NCI-H524 treated with DMSO at 0.1 percent for 48 hours (cell line): ENCODE measurements at regions not wholly inside any gene's neighbourhood (a gene's known extent, or its start where the extent isn't known, plus 50 kb on each side); places are given as distances from the start of the nearest gene placed in this dataset.
"Not testable (repeated sequence)": the region's sequence is repeated elsewhere in the genome, so short reads cannot be mapped to it uniquely, and the experiment has no call there.

Experiments used
- DNase-seq: peaks from one replicate; lab custom pipeline; 2025; lab: John Stamatoyannopoulos, UW

DNA sequence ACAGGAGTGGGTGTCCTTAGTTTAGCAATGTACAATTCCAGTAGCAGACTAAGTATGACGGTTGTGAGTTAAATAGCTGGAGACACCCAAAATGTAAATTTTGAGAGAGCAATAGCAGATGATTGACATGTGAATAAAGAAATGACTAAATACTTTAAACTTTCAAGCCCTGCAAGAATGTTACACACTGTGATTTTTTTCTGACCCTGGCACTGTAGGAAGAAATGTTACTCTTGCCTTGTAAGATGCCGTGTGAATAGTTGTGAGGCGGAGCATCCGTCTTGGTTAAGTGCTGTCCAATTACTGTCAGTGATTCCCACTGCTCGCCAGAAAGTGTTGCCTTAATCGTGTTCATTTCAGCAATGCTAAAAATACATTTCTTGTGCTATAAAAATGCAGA lies 1248.1 kb downstream of the RAPGEF2 start:
- no peak for DNase-seq

DNA sequence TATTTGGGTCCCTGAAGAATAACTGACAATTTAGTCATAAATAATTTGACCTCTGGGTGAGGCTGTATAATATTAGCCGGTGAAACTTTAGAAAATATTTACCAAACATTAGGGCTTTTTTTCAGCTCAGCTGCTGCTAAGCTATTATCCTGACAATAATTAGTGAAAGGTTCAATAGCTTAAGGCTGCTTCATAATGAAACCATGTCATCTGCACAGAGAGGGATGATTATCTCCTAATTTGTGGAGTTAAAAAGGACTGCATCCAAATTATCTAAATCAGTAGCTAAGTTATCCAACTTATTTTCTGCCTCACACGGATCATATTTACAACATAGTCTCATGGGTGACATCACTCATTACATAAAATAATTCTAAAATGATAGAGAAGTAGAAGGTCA lies 1249.8 kb downstream of the RAPGEF2 start:
- no peak for DNase-seq

DNA sequence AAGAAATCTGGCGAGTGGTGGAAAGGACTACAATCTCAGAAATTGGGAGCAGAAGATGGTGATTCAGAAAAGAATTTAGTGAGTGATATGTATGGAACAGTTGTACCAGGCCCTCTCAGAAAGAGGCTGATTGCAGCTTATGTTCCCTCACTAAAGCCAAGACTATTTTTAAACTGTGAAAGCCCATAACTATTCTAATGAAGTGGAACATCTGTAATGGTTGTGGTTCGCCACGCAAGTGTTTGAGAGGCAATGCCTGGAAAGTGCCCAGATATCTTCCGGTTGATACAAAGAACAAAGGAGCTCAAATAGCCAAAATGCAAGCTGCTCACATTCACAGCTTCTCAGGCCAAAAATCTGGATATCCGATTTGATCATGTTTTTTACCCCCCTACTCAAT lies 1250.7 kb downstream of the RAPGEF2 start:
- no peak for DNase-seq

DNA sequence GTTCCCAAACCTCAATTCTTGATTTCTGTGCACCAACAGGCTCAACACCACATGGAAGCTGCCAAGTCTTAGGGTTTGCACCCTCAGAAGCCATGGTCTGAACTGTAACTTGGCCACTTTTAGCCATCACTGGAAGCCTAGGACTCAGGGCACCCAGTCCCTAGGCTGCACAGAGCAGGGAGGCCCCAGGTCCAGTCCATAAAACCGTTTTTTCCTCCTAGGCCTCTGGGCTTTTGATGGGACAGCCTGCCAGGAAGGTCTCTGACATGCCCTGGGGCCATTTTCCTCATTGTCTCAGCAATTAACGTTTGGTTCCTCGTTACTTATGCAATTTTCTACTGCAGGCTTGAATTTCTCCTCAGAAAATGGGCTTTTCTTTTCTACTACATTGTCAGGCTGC lies 1259.6 kb downstream of the RAPGEF2 start:
- no peak for DNase-seq

DNA sequence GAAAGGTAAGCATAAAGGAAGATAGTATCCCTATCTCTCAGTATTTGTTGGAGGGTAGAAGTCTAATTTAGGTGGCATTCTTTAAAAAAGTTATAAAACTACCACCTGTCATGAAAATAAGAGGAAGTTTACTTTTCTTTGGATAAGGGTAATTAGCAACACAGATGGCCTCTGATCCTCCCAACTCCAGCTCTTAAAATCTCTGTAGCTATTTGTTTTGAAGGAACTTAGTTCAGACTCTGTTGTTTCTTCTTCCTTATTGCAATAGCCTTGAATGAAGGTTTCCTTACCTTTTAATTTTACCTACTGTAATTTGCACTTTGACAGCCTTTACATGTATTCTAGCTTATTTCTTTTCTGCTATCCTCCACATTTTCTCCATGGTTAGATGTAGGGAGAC lies 1261.3 kb downstream of the RAPGEF2 start:
- DNase-seq: no peak

DNA sequence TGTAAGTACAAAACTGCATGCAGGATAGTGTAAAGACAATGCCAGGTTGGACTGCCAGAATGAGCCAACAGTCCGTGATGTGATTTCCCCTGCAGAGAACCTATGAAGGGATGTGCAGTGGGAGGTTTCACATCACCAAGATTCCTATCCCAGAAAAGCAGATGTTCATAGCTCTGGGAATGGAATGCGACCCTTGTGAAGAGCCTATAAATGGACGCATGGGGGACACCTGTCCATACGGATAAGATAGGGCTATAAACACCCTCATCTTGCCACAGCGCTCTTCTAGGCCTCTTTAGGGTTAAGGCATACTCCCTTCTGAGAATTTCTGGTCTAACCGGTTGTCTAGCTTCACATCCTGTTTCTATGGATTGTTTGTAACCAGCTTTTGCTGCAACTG lies 1261.8 kb downstream of the RAPGEF2 start:
- not testable (repeated sequence) for DNase-seq

DNA sequence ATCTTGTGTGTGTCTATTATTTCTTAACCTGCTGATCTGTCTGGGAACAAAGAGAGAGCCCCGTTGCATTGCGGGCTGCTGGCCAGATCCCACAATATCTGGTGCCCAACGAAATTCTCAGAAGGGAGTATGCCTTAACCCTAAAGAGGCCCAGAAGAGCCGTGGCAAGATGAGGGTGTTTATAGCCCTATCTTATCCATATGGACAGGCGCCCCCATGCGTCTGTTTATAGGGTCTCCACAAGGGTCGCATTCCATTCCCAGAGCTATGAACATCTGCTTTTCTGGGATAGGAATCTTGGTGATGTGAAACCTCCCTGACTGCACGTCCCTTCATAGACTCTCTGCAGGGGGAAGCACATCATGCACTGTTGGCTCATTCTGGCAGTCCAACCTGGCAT lies 1262.5 kb downstream of the RAPGEF2 start:
- not testable (repeated sequence) for DNase-seq

DNA sequence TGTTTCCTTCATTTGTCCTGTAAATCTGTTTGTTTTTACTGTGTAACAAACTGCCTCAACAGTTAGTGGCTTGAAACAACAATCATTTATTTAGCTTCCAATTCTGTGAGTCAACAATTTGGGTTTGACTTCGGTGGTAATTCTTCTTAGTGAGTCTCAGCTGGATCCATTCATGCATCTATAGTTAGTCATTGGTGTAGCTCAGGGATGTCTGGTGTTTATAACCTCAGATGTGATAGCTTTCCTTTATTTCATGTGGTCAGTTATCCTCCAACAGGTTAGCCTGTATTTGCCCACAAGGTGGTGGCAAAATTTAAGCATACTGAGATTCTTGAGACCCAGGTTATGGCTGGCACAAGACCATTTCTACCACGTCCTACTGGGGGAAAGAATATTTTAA lies 1267.2 kb downstream of the RAPGEF2 start:
- no peak for DNase-seq

DNA sequence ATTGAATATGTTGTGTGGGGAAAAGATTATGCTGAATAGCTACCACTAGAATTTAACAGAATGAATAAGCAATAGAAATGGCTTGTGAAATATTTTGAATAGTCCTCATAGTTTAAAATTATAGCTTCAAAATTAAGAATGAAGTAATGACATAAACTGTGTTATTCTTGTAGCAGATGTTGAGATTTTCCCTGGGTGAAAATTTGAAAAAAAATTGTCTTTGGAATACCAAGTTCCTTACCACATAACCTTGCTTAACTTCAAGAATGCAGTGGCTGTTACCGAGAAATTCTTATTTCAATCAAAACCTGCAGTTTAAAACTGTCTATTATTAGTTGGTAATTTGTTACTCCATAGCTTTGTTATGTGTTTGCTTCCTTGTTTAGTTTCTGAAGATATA lies 1268.6 kb downstream of the RAPGEF2 start:
- DNase-seq: no peak

DNA sequence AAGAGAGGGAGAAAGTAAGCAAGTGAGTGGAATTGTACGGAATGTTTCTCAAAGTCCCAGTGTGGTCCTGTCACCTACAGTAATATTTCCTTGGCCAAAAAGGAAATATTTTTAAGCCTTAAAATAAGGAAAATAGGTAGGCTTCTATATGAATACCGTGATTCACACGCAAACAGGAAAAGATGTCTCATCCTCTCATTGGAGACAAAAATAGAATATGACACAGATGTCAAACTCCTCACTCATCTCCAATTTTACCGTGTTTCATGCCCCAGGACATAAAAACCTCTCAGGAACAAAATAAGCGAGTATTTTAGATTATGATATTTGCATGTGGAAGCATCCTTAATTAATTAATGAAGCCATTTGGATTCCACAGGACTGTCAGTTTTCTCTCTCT lies 1269.5 kb downstream of the RAPGEF2 start:
- no peak for DNase-seq

DNA sequence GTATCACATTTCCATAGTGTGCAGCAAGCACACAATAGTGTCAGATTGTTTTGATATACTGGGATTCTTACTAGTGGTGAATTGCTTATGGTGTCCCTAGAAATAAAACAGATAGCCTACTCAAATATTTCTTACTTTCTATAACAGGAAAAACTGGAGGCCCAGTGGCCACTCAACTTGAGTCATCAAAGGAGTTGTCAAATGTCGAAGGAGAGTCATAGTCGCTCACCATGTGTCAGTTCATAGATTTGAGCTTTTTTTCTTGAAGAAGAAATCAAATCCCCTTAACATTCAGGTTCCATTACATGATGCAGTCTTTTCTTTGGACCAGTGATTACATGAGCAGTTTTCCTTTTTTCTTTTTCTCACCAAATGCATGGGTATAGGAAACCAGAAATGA lies 1271.0 kb downstream of the RAPGEF2 start:
- no peak for DNase-seq

DNA sequence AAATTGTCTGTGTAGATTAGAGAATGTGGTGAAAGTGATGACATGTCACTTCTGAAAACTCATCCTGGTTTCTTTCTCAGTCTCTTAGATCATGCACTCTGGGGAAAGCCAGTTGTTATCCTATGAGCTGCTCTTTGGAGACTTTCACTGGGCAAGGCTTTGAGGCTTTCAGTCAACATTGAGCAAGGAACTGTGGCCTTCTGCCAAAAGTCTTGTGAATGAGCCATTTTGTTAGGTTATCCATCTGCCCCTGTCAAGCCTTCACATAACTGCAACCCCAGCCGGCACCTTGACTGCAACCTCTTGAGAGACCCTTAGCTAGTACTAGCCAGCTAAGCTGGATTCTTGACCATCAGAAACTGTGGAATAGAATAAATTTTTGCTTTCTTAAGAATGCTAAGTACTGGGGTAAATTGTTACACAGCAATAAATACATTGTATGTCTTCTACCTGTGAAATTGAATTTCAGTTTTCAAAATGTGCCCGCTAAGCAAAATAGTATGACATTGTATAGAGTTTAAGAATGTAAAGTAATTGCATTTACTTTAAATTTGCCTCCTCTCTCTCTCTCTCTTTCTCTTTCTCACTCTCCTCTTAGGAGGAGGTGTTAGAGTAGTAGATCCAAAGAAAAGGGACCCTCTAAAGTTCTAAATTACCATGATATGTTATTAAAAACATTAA lies 1273.0 kb downstream of the RAPGEF2 start:
- no peak for DNase-seq

DNA sequence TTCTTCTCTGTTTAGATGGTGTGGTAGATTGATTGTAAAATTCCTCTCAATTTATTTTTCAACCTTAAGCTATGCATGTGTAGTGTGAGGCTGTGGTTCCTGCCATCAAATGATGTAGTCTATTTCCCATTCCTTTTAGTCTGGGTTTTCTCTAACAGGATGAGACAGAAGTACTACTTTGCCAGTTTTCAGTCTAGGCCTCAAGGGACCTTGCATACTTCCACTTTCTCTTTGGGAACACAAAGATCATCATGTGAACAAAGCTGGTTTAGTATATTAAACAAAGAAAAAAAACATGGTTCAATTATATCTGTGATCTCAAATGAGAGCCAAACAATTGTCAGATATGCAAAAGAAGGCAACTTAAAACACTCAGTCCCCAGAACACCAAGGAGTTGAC lies 1284.0 kb downstream of the RAPGEF2 start:
- DNase-seq: no peak

DNA sequence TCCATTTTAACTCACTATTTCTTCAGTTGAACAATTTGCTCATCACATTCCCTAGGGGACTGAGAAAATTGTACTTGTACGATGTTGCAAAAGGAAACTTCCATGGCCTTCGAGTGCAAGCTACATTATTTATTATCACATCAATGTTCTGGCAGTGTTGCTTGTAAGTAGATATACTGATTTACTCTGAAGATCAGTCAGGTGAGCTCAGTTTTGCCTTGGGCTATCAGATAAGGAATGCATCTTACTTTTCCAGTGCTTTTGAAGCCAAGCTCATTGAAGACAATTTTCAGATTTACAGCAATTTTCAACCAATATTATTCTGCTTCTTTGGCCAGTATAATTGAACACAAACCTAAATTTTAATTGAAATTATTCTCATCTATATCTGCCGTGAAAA lies 1296.9 kb downstream of the RAPGEF2 start:
- DNase-seq: no peak

DNA sequence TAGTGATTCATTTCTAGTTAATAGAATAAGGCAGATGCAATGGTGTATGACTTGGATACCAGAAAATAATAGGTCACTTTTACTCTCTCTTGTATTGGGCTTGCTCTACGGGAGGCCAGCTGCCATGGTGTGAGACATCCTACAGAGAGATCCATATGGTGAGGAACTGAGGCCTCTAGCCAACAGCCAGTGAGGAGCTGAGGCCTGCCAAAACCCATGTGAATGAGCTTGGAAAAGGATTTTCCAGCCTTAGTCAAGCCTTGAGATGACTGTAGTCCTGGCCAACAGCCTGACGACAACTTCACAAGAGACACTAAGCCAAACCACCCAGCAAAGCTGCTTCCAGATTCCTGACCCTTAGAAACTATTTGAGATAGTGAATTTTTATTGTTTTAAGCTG lies 1300.2 kb downstream of the RAPGEF2 start:
- no peak for DNase-seq

DNA sequence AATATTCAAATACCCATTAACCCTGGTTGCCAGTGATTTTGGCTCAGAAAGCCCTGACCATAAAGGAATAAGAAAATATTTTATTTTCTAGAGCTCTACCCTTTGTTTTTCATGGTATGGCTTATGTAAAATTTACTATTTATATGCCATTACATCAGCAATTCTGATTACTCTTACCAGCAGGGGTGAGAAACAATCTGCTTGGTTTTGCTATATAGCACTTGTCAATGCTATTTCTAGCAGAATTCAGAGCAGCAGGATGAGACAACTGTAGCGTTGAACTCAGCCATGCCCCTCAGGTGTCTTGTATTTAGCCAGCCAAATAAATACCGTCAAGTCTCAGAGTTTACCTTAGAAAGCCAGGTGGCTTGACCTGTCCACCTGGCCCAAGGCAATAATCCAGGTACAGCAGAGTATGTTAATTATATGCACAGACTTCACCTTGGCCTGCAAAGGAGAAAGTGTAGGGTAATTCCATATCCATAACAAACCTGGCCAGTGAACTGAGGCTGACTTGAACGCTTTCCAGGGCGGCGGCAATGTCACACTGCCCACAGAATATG lies 1303.5 kb downstream of the RAPGEF2 start:
- no peak for DNase-seq

DNA sequence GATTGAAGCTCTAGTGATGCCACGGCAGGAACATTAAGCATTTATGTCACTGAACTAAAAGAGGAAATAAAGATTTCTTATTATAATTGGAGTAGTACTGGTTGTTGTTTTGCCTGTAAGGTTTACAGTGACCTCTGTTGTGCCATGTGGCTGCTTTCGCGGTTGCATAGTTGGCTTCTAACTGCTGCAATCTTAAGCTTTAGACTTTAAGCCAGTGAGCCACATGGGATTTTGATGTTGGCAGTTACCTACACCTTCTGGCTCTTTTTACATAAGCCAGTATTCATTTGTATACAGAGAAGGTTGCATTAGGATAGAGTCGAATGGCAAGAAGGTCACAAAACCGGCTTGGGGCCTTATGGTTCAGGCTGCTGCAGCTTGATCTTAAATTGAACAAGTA lies 1311.6 kb downstream of the RAPGEF2 start:
- no peak for DNase-seq

DNA sequence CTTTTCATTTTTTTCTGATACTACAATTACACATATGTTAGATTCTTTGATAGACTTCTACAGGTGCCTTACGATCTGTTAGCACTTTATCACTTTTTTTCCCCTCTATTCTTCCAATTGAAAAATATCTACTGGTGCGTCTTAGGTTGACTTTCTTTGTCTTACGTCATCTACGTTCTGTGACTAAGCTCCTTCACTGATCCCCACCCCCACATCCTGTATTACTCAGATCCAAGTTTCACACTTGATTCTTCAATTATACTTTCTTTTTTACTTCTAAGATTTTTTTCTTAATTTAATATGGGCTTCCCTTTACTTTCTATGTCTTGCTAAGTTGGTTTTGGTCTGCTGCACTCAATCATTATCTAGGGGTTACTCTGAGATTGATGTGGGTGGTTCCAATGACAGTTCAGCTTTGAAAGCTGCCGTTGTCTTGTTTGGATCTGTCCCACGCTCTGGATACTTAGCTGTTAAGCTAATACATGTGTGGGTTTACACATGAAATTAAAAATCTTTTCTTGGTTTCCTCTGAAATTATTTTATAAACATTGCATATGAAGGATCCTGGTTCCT lies 1321.1 kb downstream of the RAPGEF2 start:
- DNase-seq: no peak

DNA sequence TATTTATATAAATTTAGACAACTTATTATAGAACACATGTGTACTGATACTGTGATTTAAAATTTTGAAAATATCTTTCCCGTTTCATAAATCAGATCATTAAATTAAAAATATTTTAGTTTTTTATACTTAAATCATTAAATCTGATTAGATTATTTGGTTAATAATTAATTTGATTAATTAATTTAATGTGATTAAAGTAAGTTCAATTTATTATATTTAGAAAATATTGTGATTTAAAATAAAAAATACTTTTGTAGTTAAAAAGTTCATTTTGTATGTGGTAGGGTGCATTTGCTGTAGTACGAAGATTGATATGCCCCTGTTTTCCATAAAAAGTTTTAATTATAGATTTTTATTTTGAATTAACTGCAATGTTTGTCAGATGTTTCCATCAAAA lies 1323.4 kb downstream of the RAPGEF2 start:
- no peak for DNase-seq

DNA sequence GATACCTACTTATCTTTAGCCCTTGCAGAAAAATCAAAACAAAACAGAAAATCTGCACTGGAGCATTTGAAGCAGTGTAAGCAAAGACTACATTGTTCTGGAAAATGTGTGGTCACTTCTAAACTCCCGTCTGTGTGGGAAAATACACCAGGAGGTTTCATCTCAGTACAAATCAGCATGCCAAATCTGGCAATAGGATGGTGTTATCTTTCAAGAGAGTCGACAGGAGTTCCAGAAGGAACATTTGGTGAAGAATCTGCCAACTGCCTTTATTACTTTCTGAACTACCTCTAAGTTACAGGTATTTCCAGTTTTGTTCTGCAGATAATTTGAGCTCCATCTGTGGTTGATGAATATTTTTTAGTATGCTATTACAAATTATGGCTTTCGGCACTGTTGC lies 1348.0 kb downstream of the RAPGEF2 start:
- no peak for DNase-seq

DNA sequence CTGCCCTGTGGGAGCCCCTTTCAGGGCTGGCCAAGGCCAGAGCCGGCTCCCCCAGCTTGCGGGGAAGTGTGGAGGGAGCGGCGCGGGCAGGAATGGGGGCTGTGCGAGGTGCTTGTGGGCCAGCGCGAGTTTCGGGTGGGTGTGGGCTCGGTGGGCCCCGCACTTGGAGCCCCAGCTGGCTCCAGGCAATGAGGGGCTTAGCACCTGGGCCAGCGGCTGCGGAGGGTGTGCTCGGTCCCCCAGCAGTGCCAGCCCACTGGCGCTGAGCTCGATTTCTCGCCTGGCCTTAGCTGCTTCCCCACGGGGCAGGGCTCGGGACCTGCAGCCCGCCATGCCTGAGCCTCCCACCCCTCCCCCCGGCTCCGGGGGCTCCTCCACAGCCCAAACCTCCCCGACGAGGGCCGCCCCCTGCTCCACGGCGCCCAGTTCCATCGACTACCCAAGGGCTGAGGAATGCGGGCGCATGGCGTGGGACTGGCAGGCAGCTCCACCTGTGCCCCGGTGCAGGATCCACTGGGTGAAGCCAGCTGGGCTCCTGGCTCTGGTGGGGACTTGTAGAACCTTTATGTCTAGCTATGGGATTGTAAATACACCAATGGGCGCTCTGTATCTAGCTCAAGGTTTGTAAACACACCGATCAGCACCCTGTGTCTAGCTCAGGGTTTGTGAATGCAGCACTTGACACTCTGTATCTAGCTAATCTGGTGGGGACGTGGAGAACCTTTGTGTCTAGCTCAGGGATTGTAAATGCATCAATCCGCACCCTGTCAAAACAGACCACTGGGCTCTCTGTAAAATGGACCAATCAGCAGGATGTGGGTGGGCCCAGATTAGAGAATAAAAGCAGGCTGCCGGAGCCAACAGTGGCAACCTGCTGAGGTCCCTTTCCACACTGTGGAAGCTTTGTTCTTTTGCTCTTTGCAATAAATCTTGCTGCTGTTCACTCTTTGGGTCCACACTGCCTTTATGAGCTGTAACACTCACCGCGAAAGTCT lies 1379.1 kb downstream of the RAPGEF2 start:
- not testable (repeated sequence) for DNase-seq

DNA sequence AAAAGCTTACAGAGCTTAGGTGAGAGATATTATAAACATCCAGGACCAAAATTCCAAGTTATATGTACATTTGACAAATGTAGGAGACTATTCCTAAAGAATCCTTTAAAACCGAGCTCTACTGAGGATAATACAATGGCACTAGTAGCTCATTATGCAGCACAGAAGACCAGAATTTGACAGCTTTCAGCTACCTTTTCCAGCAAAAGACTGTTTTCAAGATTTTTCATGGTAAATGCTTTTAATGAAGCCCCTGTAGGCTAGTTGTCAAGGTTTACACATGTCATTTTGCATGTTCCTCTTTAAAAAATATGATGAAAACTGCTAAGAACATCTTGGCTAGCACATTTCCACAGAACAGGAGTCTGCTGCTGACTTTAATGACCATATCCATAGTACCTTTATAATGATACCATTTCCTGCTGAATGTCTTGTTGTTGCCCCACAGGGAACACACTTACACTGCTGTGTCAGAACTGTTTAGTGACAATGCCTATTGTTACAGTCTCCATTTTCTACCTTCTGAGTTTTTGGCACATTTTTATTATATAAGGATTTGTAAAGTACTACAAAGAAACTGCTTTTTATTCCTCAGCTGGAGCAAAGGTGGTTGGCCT lies 1382.3 kb downstream of the RAPGEF2 start:
- DNase-seq: no peak
